ENCODE measurements at regions not wholly inside any gene's neighbourhood (a gene's known extent, or its start where the extent isn't known, plus 50 kb on each side); places are given as distances from the start of the nearest gene placed in this dataset.

DNA sequence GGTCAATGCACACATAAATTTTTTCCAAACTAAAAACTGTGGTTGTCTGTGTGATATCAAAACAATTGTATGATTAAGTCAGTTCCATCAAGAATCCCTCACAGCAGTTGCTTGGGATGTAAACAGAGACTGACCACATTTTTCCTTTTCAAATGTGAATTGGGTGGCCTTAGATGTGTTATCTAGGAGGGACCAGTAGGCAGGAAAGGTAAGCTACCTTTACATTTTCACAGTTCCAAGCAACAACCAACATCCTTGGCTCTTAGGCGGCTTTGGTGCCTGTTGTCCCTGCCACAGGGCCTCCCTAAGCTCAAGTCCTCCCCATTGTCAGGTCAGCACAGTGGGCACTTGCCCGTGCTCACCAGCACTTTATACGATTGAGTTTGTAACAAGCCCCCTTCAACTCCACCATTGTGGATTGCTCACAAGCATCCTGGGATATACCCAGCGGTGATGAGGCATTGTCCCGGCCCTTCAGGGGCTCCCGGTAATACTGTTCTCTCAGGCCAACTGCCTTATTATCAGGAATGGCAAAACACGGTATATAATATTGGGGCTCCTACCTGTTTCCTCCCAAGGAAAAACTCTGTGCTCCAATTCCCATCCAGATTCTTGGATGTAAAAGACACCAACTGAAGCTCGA lies 114.9 kb upstream of the ANKRD1 start:
- CTCF ChIA-PET = interaction anchor here (0.6 to 1.7 kb wide), 2 partner anchors 29 to 523 kb away, joined by 3 to 5 read pairs; no protein-coding TSS in a partner anchor
- POLR2A ChIA-PET = no interaction called here
- DNase-seq (ENCODE audit: extremely low spot score) = no peak
- no peak for TF ChIP-seq FOXM1 (IDR thresholded peaks at IDR 0.05; ENCODE audit: borderline replicate concordance)
- no peak for TF ChIP-seq LEF1 (IDR thresholded peaks at IDR 0.05; ENCODE audit: borderline replicate concordance)

DNA sequence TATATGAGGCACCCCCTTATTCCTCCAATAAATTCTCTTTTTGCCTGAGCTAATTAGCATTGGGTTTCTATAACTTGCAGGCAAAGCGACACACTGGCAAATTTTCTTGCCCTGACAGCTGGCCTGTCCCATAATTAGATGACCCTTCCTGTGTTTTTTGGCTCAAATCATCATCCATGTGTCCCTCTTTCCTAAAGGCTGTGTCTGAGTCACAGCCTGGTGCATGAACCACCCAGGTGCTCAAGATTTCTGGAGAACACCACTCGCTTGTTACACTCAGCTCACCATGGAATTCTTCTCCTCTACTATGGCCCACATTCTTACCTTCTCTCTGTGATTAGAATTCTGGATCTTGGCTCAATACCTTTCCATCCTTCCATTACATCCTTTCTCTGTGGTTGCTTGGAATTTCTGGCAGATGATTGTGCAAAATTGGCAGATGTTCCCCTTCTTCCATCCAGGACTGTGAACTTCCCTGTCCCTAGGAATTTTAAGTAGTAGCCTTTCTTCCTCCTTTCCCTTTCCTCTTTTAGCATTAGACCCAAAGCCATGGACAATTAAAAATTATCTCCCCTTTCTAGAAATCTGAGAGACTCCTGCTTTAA lies 116.0 kb upstream of the ANKRD1 start:
- DNase-seq (ENCODE audit: extremely low spot score) = no peak
- ChIA-PET CTCF (interaction anchor here (1.7 kb wide), 1 partner anchor 30 kb away, joined by 5 read pairs; no protein-coding TSS in a partner anchor), POLR2A (no interaction called here)
- TF ChIP-seq L3MBTL2 (conservative IDR thresholded peaks at IDR 0.05) (no peak), FOXK2 (IDR thresholded peaks at IDR 0.05) (no peak), HDGF (IDR thresholded peaks at IDR 0.05; ENCODE audit: borderline replicate concordance) (no peak), ELF4 (IDR thresholded peaks at IDR 0.05) (no peak), NFRKB (IDR thresholded peaks at IDR 0.05) (no peak), TARDBP (IDR thresholded peaks at IDR 0.05) (no peak), FOXA1 (IDR thresholded peaks at IDR 0.05) (no peak), ARNT (IDR thresholded peaks at IDR 0.05) (no peak), LEF1 (IDR thresholded peaks at IDR 0.05; ENCODE audit: borderline replicate concordance) (no peak), BHLHE40 (IDR thresholded peaks at IDR 0.05; ENCODE audit: borderline replicate concordance) (no peak), ZNF384 (IDR thresholded peaks at IDR 0.05) (no peak), SUZ12 (IDR thresholded peaks at IDR 0.05) (no peak), FOXM1 (IDR thresholded peaks at IDR 0.05; ENCODE audit: borderline replicate concordance) (no peak)
- TF ChIP-seq, protein P1, sequence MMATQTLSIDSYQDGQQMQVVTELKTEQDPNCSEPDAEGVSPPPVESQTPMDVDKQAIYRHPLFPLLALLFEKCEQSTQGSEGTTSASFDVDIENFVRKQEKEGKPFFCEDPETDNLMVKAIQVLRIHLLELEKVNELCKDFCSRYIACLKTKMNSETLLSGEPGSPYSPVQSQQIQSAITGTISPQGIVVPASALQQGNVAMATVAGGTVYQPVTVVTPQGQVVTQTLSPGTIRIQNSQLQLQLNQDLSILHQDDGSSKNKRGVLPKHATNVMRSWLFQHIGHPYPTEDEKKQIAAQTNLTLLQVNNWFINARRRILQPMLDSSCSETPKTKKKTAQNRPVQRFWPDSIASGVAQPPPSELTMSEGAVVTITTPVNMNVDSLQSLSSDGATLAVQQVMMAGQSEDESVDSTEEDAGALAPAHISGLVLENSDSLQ (IDR thresholded peaks at IDR 0.05) = no peak

DNA sequence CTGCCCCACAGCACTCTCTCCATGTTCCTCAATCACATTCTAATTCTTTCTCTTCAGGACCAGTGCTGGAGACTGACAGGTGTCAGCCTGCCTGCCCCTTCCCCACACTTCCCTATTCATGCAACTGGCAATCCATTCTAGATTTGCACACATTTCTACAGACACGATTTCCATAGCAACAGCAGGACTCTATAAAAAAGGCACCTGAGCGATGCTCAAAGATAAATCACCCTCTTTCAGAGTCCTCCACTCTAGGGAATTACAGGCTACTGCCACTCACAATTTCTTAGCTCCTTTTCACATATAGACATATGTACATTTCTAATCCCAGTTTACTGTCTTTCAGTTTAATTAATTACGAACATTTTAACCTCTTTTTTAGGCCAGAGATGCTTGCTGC lies 118.1 kb upstream of the ANKRD1 start:
- CTCF ChIA-PET = no interaction called here
- TF ChIP-seq, protein P1 (IDR thresholded peaks at IDR 0.05) = no peak
- no peak for TF ChIP-seq CTBP1 (IDR thresholded peaks at IDR 0.05; ENCODE audit: borderline replicate concordance)
- no peak for DNase-seq (ENCODE audit: extremely low spot score)
- POLR2A ChIA-PET = no interaction called here

DNA sequence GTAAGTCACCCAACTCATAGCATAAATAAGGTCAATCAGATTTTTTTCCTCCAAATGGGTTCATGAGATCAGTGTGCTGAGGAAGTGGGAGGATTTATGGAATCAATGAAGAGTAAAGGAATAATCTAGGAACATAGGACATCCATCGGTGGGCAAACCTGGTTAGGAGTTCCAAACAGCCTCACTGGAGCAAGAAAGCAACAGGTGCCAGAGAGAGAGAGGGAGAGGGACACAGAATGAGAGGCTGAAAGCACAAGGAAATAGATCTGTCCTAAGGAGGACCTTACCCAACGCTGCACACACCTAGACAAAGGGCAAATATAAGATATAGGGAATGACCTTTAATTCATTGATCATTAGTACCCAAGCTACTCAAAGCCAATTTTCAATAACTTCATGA lies 119.5 kb upstream of the ANKRD1 start:
- no peak for DNase-seq (ENCODE audit: extremely low spot score)
- CTCF ChIA-PET = interaction anchor here (0.5 to 0.8 kb wide), 2 partner anchors 33 to 192 kb away, joined by 3 read pairs; no protein-coding TSS in a partner anchor
- POLR2A ChIA-PET = no interaction called here
- no peak for TF ChIP-seq L3MBTL2 (conservative IDR thresholded peaks at IDR 0.05)
- no peak for TF ChIP-seq FOXK2 (IDR thresholded peaks at IDR 0.05)
- TF ChIP-seq ELF4 (IDR thresholded peaks at IDR 0.05) = no peak
- no peak for TF ChIP-seq HDGF (IDR thresholded peaks at IDR 0.05; ENCODE audit: borderline replicate concordance)
- TF ChIP-seq FOXA1 (IDR thresholded peaks at IDR 0.05) = no peak
- no peak for TF ChIP-seq LEF1 (IDR thresholded peaks at IDR 0.05; ENCODE audit: borderline replicate concordance)
- TF ChIP-seq ZNF384 (IDR thresholded peaks at IDR 0.05) = no peak

DNA sequence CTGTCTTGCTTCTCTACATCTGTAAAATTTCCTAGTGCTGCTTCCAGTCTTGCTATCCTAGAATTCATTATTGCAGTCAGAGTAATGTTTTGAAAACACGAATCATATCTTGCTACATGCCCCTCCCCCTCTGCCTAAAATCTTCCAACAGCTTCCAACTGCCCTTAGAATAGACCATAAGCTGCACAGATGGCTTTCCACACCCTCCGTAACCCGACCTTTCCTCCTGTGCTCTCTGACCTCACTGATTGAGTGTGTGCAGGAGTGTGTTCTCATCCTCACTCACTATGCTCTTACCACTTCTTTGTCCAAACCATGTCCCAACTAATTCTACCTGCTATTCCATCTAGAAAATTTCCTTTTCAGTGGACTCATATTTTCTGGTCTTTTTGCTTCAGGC lies 121.2 kb upstream of the ANKRD1 start:
- POLR2A ChIA-PET = no interaction called here
- CTCF ChIA-PET = no interaction called here
- no peak for TF ChIP-seq LEF1 (IDR thresholded peaks at IDR 0.05; ENCODE audit: borderline replicate concordance)
- no peak for TF ChIP-seq ZNF384 (IDR thresholded peaks at IDR 0.05)
- TF ChIP-seq FOXA1 (IDR thresholded peaks at IDR 0.05) = no peak
- no peak for TF ChIP-seq FOXK2 (IDR thresholded peaks at IDR 0.05)
- no peak for TF ChIP-seq FOXM1 (IDR thresholded peaks at IDR 0.05; ENCODE audit: borderline replicate concordance)
- TF ChIP-seq TARDBP (IDR thresholded peaks at IDR 0.05) = no peak
- TF ChIP-seq, protein P1 (IDR thresholded peaks at IDR 0.05) = no peak
- no peak for TF ChIP-seq SP1 (IDR thresholded peaks at IDR 0.05)
- TF ChIP-seq CTBP1 (IDR thresholded peaks at IDR 0.05; ENCODE audit: borderline replicate concordance) = no peak
- TF ChIP-seq ELF4 (IDR thresholded peaks at IDR 0.05) = no peak
- no peak for TF ChIP-seq L3MBTL2 (conservative IDR thresholded peaks at IDR 0.05)
- no peak for TF ChIP-seq BHLHE40 (IDR thresholded peaks at IDR 0.05; ENCODE audit: borderline replicate concordance)
- TF ChIP-seq HDGF (IDR thresholded peaks at IDR 0.05; ENCODE audit: borderline replicate concordance) = no peak
- no peak for DNase-seq (ENCODE audit: extremely low spot score)

DNA sequence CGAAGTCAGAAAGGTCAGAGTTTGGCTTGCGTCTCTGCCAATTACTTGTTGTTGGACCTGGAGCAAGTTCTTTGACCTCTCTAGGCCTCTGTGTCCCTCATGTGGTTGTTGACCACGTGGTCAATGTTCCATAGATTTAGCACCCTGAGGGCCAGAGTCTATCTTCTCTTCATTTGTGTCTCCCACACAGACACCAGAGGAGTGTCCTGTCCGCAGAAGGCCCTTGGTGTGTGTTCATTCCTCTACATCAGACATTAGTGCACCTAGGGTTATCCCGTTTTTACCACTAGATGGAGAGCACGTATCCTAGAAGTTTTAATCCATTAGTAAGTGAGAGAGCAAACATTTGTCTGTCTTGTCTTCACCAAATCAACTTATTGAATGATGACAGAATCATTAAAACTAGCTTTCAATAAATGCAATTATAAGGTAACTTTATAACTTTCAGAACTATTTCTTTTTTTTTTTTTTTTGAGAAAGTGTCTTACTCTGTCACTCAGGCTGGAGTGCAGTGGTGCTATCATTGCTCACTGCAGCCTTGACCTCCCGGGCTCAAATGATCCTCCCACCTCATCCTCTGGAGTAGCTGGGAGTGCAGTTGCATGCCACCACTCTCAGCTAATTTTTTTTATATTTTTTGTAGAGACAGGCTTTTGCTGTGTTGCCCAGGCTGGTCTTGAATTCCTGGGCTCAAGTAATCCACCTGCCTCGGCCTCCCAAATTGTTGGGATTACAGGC lies 122.5 kb upstream of the ANKRD1 start:
- ChIA-PET POLR2A (no interaction called here), CTCF (interaction anchor here (0.6 to 0.7 kb wide), 2 partner anchors 218 to 688 kb away, joined by 3 to 5 read pairs; no protein-coding TSS in a partner anchor)
- DNase-seq (ENCODE audit: extremely low spot score) = peak; percentile 32
- TF ChIP-seq, protein P1 (IDR thresholded peaks at IDR 0.05) = 0 out of 2 replicates have a peak, but pooled peaks have one; percentile 8
- TF ChIP-seq BHLHE40 (IDR thresholded peaks at IDR 0.05; ENCODE audit: borderline replicate concordance) (no peak), ELF4 (IDR thresholded peaks at IDR 0.05) (no peak)
